ENCODE measurements at regions not wholly inside any gene's neighbourhood (a gene's known extent, or its start where the extent isn't known, plus 50 kb on each side); places are given as distances from the start of the nearest gene placed in this dataset.

DNA sequence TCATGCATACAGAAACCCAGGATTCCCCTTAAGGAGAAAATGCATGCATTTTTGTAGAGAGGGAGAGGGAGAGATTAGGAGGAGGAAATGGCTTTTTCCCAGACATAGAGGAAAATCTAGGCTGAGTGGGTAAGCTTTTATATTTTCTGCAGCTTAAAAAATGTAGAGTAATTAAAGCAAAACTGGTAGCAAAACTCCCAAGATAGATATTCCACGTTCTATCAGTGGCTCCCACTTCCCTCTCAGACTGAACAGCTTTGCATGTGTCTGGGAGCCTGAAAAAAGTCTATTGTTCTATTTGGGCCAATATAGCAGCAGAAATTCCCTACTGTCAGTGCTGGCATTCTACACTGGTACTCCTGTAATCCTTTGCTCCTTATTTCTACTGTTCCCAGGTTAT, 110.8 kb upstream of the CADPS start:
- in situ Hi-C loops (cut with HindIII; ENCODE audit: extremely low pct_ligation_motif_present, low pct_unique_long_range_greater_than_20kb): no loop called here
- H3K79me2 ChIP-seq (ENCODE audit: insufficient read depth, low read length): no peaks in the 10 kb centered on the region
- H2AFZ ChIP-seq (ENCODE audit: low read length): no peak overlapping the region
- no peaks in the 10 kb centered on the region for H3K27me3 ChIP-seq (ENCODE audit: control insufficient read depth in 1 of 2, insufficient read depth in 2 of 2, low read length in 2 of 2)
- H3K36me3 ChIP-seq (replicated peaks in 1 of 2; ENCODE audit: control insufficient read depth in 1 of 2, insufficient read depth in 2 of 2, low read length in 2 of 2): no peaks in the 10 kb centered on the region
- FAIRE-seq (no peak), ATAC-seq (no peak), DNase-seq (ENCODE audit: low spot score) (no peak)
- H3K27ac ChIP-seq (ENCODE audit: extremely low read length, insufficient read depth, low read length): no peak overlapping the region
- intact Hi-C loops (cut with micrococcal nuclease; ENCODE audit: unreplicated experiment): no loop called here
- H3K4me1 ChIP-seq (ENCODE audit: insufficient read depth, low read length): no peaks in the 10 kb centered on the region
- no peak overlapping the region for H3K9ac ChIP-seq (ENCODE audit: insufficient read depth, low read depth, low read length)
- WGBS (ENCODE audit: low lambda C conversion rate): 8% methylated on average over 1 of the region's 1 CpG
- no peaks in the 10 kb centered on the region for H4K20me1 ChIP-seq (ENCODE audit: insufficient read depth, low read length)
- TF ChIP-seq KLF13 (CRISPR knock-in tag; IDR thresholded peaks at IDR 0.05) (no peak), HNRNPH1 (optimal IDR thresholded peaks at IDR 0.05; ENCODE audit: low read depth, low read length) (no peak)
- TF ChIP-seq, protein P1, sequence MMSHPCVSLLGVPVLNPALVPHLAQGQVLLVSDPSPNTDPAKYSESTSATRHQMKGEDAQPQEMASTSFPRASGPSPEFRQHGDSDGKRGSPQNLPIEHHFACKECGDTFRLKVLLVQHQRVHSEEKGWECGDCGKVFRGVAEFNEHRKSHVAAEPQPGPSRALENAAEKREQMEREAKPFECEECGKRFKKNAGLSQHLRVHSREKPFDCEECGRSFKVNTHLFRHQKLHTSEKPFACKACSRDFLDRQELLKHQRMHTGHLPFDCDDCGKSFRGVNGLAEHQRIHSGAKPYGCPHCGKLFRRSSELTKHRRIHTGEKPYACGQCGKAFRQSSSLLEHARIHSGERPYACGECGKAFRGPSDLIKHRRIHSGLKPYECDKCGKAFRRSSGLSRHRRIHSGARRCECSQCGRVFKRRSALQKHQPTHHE (CRISPR knock-in tag; IDR thresholded peaks at IDR 0.05; ENCODE audit: borderline replicate concordance): no peak
- H3K4me2 ChIP-seq (ENCODE audit: low read depth, low read length): no peak overlapping the region
- BruUV-seq (replicated peaks): no TSS peak
- no peak overlapping the region for H3K4me3 ChIP-seq (replicated peaks in 1 of 3; ENCODE audit: insufficient read depth in 1 of 3, low read depth in 2 of 3, low read length in 3 of 3)
- ChIA-PET CTCF (ENCODE audit: low intra/inter-chr PET ratio, low total read pairs) (no interaction called here), POLR2A (no interaction called here)
- H3K9me3 ChIP-seq (ENCODE audit: low read length): no peaks in the 10 kb centered on the region

DNA sequence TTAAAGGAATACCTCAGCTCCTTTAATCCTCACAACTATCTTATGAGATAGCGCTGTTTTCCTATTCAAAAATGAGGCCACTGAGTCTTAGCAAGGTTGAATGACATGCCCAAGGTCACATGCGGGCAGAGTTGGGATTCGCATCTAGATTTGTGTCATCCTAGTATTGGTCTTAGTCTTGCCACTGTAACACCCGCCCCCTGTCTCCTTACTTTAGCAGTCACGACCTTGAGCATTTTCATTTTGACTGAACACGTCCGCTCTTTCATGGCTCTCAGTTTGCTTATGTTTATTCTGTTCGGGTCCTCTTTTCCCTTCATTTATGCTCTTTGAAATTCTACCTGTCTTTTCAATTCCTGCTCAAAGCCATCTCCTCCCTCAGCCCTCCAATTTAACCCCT, 112.5 kb upstream of the CADPS start:
- no TSS peak for BruUV-seq (replicated peaks)
- H3K36me3 ChIP-seq (replicated peaks in 1 of 2; ENCODE audit: control insufficient read depth in 1 of 2, insufficient read depth in 2 of 2, low read length in 2 of 2): no peaks in the 10 kb centered on the region
- ATAC-seq (no peak), DNase-seq (ENCODE audit: low spot score) (no peak), FAIRE-seq (no peak)
- H3K27me3 ChIP-seq (ENCODE audit: control insufficient read depth in 1 of 2, insufficient read depth in 2 of 2, low read length in 2 of 2): no peaks in the 10 kb centered on the region
- CTCF ChIA-PET (ENCODE audit: low intra/inter-chr PET ratio, low total read pairs): no interaction called here
- H2AFZ ChIP-seq (ENCODE audit: low read length): no peak overlapping the region
- H3K4me2 ChIP-seq (ENCODE audit: low read depth, low read length): no peak overlapping the region
- no peaks in the 10 kb centered on the region for H3K9me3 ChIP-seq (ENCODE audit: low read length)
- no peak overlapping the region for H3K27ac ChIP-seq (ENCODE audit: extremely low read length, insufficient read depth, low read length)
- H3K9ac ChIP-seq (ENCODE audit: insufficient read depth, low read depth, low read length): no peak overlapping the region
- no peak overlapping the region for H3K4me3 ChIP-seq (replicated peaks in 1 of 3; ENCODE audit: insufficient read depth in 1 of 3, low read depth in 2 of 3, low read length in 3 of 3)
- 13% methylated on average over 8 of the region's 8 CpGs for WGBS (ENCODE audit: low lambda C conversion rate)
- TF ChIP-seq, protein P2, sequence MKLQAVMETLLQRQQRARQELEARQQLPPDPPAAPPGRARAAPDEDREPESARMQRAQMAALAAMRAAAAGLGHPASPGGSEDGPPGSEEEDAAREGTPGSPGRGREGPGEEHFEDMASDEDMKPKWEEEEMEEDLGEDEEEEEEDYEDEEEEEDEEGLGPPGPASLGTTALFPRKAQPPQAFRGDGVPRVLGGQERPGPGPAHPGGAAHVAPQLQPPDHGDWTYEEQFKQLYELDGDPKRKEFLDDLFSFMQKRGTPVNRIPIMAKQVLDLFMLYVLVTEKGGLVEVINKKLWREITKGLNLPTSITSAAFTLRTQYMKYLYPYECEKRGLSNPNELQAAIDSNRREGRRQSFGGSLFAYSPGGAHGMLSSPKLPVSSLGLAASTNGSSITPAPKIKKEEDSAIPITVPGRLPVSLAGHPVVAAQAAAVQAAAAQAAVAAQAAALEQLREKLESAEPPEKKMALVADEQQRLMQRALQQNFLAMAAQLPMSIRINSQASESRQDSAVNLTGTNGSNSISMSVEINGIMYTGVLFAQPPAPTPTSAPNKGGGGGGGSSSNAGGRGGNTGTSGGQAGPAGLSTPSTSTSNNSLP (IDR thresholded peaks at IDR 0.05; ENCODE audit: low read depth, low read length): no peak
- TF ChIP-seq ZNF12 (CRISPR knock-in tag; IDR thresholded peaks at IDR 0.05): no peak
- no peak for TF ChIP-seq ZNF75D (CRISPR knock-in tag; IDR thresholded peaks at IDR 0.05; ENCODE audit: borderline replicate concordance)
- TF ChIP-seq ZNF616 (CRISPR knock-in tag; IDR thresholded peaks at IDR 0.05; ENCODE audit: low read depth): no peak
- TF ChIP-seq ZNF672 (CRISPR knock-in tag; IDR thresholded peaks at IDR 0.05): no peak
- TF ChIP-seq ZNF282 (IDR thresholded peaks at IDR 0.05; ENCODE audit: partially characterized antibody): no peak
- H4K20me1 ChIP-seq (ENCODE audit: insufficient read depth, low read length): no peaks in the 10 kb centered on the region
- POLR2A ChIA-PET: no interaction called here
- no peaks in the 10 kb centered on the region for H3K79me2 ChIP-seq (ENCODE audit: insufficient read depth, low read length)
- no peaks in the 10 kb centered on the region for H3K4me1 ChIP-seq (ENCODE audit: insufficient read depth, low read length)
- intact Hi-C loops (cut with micrococcal nuclease; ENCODE audit: unreplicated experiment): no loop called here
- in situ Hi-C loops (cut with HindIII; ENCODE audit: extremely low pct_ligation_motif_present, low pct_unique_long_range_greater_than_20kb): no loop called here
